GM18519 (cell line): ENCODE measurements at regions not wholly inside any gene's neighbourhood (a gene's known extent, or its start where the extent isn't known, plus 50 kb on each side); places are given as distances from the start of the nearest gene placed in this dataset.

Experiments
- ATAC-seq: cut with Tn5 transposase; IDR thresholded peaks from one replicate; pipeline ENCODE4 v1.9.1; 2021; ENCODE audit warnings: mild to moderate bottlenecking, moderate library complexity; ENCODE audit not compliant: unreplicated experiment, low FRiP score

- ATAC-seq, result no peak
Observed at GRCh38 chr18:57920036-57920435, 116.9 kb upstream of the ATP8B1 start.

GRCh38 chr18:57918601-57919000, 115.5 kb upstream of the ATP8B1 start:
- ATAC-seq, result no peak

GRCh38 chr18:57916684-57917083, 113.6 kb upstream of the ATP8B1 start:
- ATAC-seq, result no peak

GRCh38 chr18:57915865-57916582, 112.9 kb upstream of the ATP8B1 start:
- no peak for ATAC-seq

GRCh38 chr18:57915248-57915647, 112.1 kb upstream of the ATP8B1 start:
- no peak for ATAC-seq

- ATAC-seq, result no peak
Observed at GRCh38 chr18:57913686-57914085, 110.6 kb upstream of the ATP8B1 start.

- no peak for ATAC-seq
Observed at GRCh38 chr18:57910817-57911216, 107.7 kb upstream of the ATP8B1 start.

GRCh38 chr18:57910134-57910533, 107.0 kb upstream of the ATP8B1 start:
- ATAC-seq, result no peak

- ATAC-seq, result no peak
Observed at GRCh38 chr18:57909620-57910019, 106.5 kb upstream of the ATP8B1 start.

- no peak for ATAC-seq
Observed at GRCh38 chr18:57908092-57908491, 105.0 kb upstream of the ATP8B1 start.

GRCh38 chr18:57907550-57907949, 104.4 kb upstream of the ATP8B1 start:
- no peak for ATAC-seq

GRCh38 chr18:57906852-57907251, 103.7 kb upstream of the ATP8B1 start:
- no peak for ATAC-seq

GRCh38 chr18:57904535-57904934, 101.4 kb upstream of the ATP8B1 start:
- ATAC-seq, result no peak

GRCh38 chr18:57902721-57903120, 99.6 kb upstream of the ATP8B1 start:
- no peak for ATAC-seq

GRCh38 chr18:57901825-57902589, 98.9 kb upstream of the ATP8B1 start:
- no peak for ATAC-seq

- ATAC-seq, result no peak
Observed at GRCh38 chr18:57900906-57901435, 97.9 kb upstream of the ATP8B1 start.

- ATAC-seq, result no peak
Observed at GRCh38 chr18:57898506-57899124, 95.5 kb upstream of the ATP8B1 start.

- no peak for ATAC-seq
Observed at GRCh38 chr18:57895182-57895581, 92.1 kb upstream of the ATP8B1 start.

- no peak for ATAC-seq
Observed at GRCh38 chr18:57891707-57892391, 88.7 kb upstream of the ATP8B1 start.

- ATAC-seq, result no peak
Observed at GRCh38 chr18:57890266-57890665, 87.2 kb upstream of the ATP8B1 start.

- ATAC-seq, result no peak
Observed at GRCh38 chr18:57889841-57890240, 86.7 kb upstream of the ATP8B1 start.
